CD4-positive, alpha-beta T cell (primary cell): ENCODE measurements at regions not wholly inside any gene's neighbourhood (a gene's known extent, or its start where the extent isn't known, plus 50 kb on each side); places are given as distances from the start of the nearest gene placed in this dataset.

Experiments used
- ATAC-seq: fragments of 200-7000 bp; cut with Tn5 transposase; one replicate; pipeline ENCODE4 v1.10.0; 2022; ENCODE audit warnings: mild to moderate bottlenecking; ENCODE audit not compliant: poor library complexity
- CTCF ChIA-PET: fragments of 350-600 bp; sonication (Branson Sonifier 250); formaldehyde crosslinking; loops from one replicate; lab custom pipeline; 2021; ENCODE audit warnings: antibody characterized with exemption, inconsistent platforms; lab: Charles Lee
- POLR2A ChIA-PET: fragments of 350-600 bp; sonication (Branson Sonifier 250); formaldehyde crosslinking; loops from one replicate; lab custom pipeline; 2021; ENCODE audit warnings: antibody characterized with exemption, inconsistent platforms; lab: Charles Lee
- DNase-seq, 14 experiments: peaks; one replicate each; pipeline ENCODE4 v3.0.0-alpha.2; 2013 to 2020; ENCODE audit warnings: mixed read lengths in 2 of 14
- H3K27ac ChIP-seq, 2 donors: one replicate each; pipeline versions ENCODE4 v1.5.1 to v1.7.0; 2013; ENCODE audit warnings: low read length in 2 of 2, low read depth in 1 of 2, mild to moderate bottlenecking in 1 of 2
- H3K27me3 ChIP-seq, 2 experiments: 1 replicate in 1 of 2; 2 replicates in 1 of 2; pipeline versions ENCODE4 v1.6.1 to v1.7.0; 2013; ENCODE audit warnings: low read length in 2 of 2, control low read depth in 1 of 2, mild to moderate bottlenecking in 1 of 2, moderate library complexity in 1 of 2; ENCODE audit not compliant: insufficient read depth in 2 of 2, control insufficient read depth in 1 of 2
- H3K36me3 ChIP-seq: one replicate; pipeline ENCODE4 v1.6.1; 2013; ENCODE audit warnings: low read length, control low read depth; ENCODE audit not compliant: insufficient read depth
- H3K4me1 ChIP-seq: one replicate; pipeline ENCODE4 v1.6.1; 2013; ENCODE audit warnings: low read length, control low read depth; ENCODE audit not compliant: insufficient read depth
- H3K4me3 ChIP-seq: one replicate; pipeline ENCODE4 v1.5.1; 2013; ENCODE audit warnings: mild to moderate bottlenecking, low read length, moderate library complexity
- H3K9me3 ChIP-seq, 2 experiments: 1 replicate in 1 of 2; 2 replicates in 1 of 2; pipeline versions ENCODE4 v1.6.1 to v1.7.0; 2013; ENCODE audit warnings: low read length in 2 of 2, mild to moderate bottlenecking in 2 of 2, control low read depth in 1 of 2, moderate library complexity in 1 of 2; ENCODE audit not compliant: control insufficient read depth in 1 of 2, insufficient read depth in 1 of 2
- H3K27ac Mint-ChIP-seq: one replicate; pipeline ENCODE4 v1.8.0; 2020; ENCODE audit warnings: mixed read lengths
- H3K27me3 Mint-ChIP-seq: one replicate; pipeline ENCODE4 v1.8.0; 2021; ENCODE audit warnings: mixed read lengths
- H3K36me3 Mint-ChIP-seq: one replicate; pipeline ENCODE4 v1.8.0; 2021; ENCODE audit warnings: low read depth, mixed read lengths
- H3K4me1 Mint-ChIP-seq: one replicate; pipeline ENCODE4 v1.8.0; 2021; ENCODE audit warnings: low read depth, mixed read lengths
- H3K4me3 Mint-ChIP-seq: one replicate; pipeline ENCODE4 v1.8.0; 2020; ENCODE audit warnings: mild to moderate bottlenecking, mixed read lengths
- H3K9me3 Mint-ChIP-seq: one replicate; pipeline ENCODE4 v1.8.0; 2020; ENCODE audit warnings: mixed read lengths
- CTCF ChIP-seq: fragments of 200-600 bp; IDR thresholded peaks from one replicate; pipeline ENCODE4 v1.8.0; 2022; ENCODE audit warnings: antibody characterized with exemption, mild to moderate bottlenecking
- intact Hi-C, 2 experiments: fragments of 100-400 bp; cut with DNase I in 1 of 2; cut with micrococcal nuclease in 1 of 2; formaldehyde crosslinking; loops; one replicate each; pipeline versions ENCODE4 v1.15.1 to v1.9.0; 2023 to 2025; cut with DNase I, micrococcal nuclease

- Mint-ChIP-seq H3K9me3 (no peaks in the 10 kb centered on the region), H3K27ac (no peak overlapping the region), H3K4me3 (no peak overlapping the region), H3K27me3 (no peaks in the 10 kb centered on the region), H3K4me1 (no peaks in the 10 kb centered on the region), H3K36me3 (no peaks in the 10 kb centered on the region)
- POLR2A ChIA-PET: no interaction called here
- Histone ChIP-seq H3K4me3 (no peak overlapping the region), H3K36me3 (no peaks in the 10 kb centered on the region), H3K4me1 (no peaks in the 10 kb centered on the region), H3K9me3 (peaks cover 0 to 4% of the 10 kb centered on the region in 2 experiments), H3K27me3 (peaks cover 0 to 2% of the 10 kb centered on the region in 2 experiments), H3K27ac (no peak overlapping the region)
- intact Hi-C loops: no loop called here
- ATAC-seq (no peak), DNase-seq (no peak)
- TF ChIP-seq CTCF: no peak
- CTCF ChIA-PET: no interaction called here
Measured at GRCh38 chr22:44363013-44363979, 50.5 kb upstream of the SHISAL1 start.

- DNase-seq (no peak), ATAC-seq (no peak)
- no peak overlapping the region for H3K4me3 ChIP-seq
- H3K36me3 Mint-ChIP-seq: no peaks in the 10 kb centered on the region
- no peaks in the 10 kb centered on the region for H3K4me1 Mint-ChIP-seq
- H3K4me3 Mint-ChIP-seq: no peak overlapping the region
- H3K27ac ChIP-seq: no peak overlapping the region
- no peaks in the 10 kb centered on the region for H3K36me3 ChIP-seq
- no peak overlapping the region for H3K27ac Mint-ChIP-seq
- H3K27me3 ChIP-seq: peaks cover 0 to 2% of the 10 kb centered on the region in 2 experiments
- intact Hi-C loops: no loop called here
- no peaks in the 10 kb centered on the region for H3K9me3 Mint-ChIP-seq
- POLR2A ChIA-PET: no interaction called here
- no peaks in the 10 kb centered on the region for H3K27me3 Mint-ChIP-seq
- peaks cover 0 to 4% of the 10 kb centered on the region in 2 experiments for H3K9me3 ChIP-seq
- H3K4me1 ChIP-seq: no peaks in the 10 kb centered on the region
- CTCF ChIA-PET: no interaction called here
- no peak for TF ChIP-seq CTCF
Measured at GRCh38 chr22:44362249-44363012, 49.7 kb upstream of the SHISAL1 start.
